SK-N-MC (cell line): ENCODE measurements at regions not wholly inside any gene's neighbourhood (a gene's known extent, or its start where the extent isn't known, plus 50 kb on each side); places are given as distances from the start of the nearest gene placed in this dataset.
A peak's percentile ranks its signal among the peaks of the same experiment; 100 is the strongest.
"Not testable (repeated sequence)": the region's sequence is repeated elsewhere in the genome, so short reads cannot be mapped to it uniquely, and the experiment has no call there.

Source experiments
- DNase-seq: peaks from one replicate; pipeline ENCODE4 v3.0.0-alpha.2; 2011; ENCODE audit warnings: low read depth, low spot score
- H3K27ac ChIP-seq: fragments of 200-600 bp; sonication (generic); 2 replicates; pipeline ENCODE4 v1.5.1; 2016; ENCODE audit warnings: mixed run types
- H3K36me3 ChIP-seq: fragments of 200-600 bp; sonication (generic); 2 replicates; pipeline ENCODE4 v1.6.1; 2017; ENCODE audit warnings: antibody characterized with exemption, low read length, mixed read lengths; ENCODE audit not compliant: insufficient read depth
- H3K4me3 ChIP-seq: fragments of 200-600 bp; sonication (generic); 2 replicates; pipeline ENCODE4 v1.5.1; 2016
- H3K9ac ChIP-seq: fragments of 200-600 bp; sonication (generic); 2 replicates; pipeline ENCODE4 v1.8.0; 2017; ENCODE audit warnings: mixed run types, mixed read lengths; ENCODE audit not compliant: insufficient read length
- H3K9me3 ChIP-seq: fragments of 200-600 bp; sonication (generic); 2 replicates; pipeline ENCODE4 v1.6.1; 2017; ENCODE audit warnings: low read depth, mild to moderate bottlenecking, antibody characterized with exemption, low read length, moderate library complexity, mixed read lengths
- EZH2 ChIP-seq: fragments of 200-600 bp; sonication (generic); IDR thresholded peaks from one replicate; pipeline ENCODE4 v1.6.1; 2017; ENCODE audit warnings: antibody characterized with exemption
- FOXP2 ChIP-seq: optimal IDR thresholded peaks from 2 replicates; pipeline ENCODE3; 2011; ENCODE audit warnings: mild to moderate bottlenecking, moderate library complexity; ENCODE audit not compliant: insufficient read depth; ENCODE audit errors: extremely low read length, control extremely low read depth
- POLR2AphosphoS5 ChIP-seq: IDR thresholded peaks from 2 replicates; pipeline ENCODE4 v1.6.1; 2012; ENCODE audit warnings: mild to moderate bottlenecking, low read depth, low read length, borderline replicate concordance

GRCh38 chr5:93219641-93220145 is 361.3 kb downstream of the NR2F1-AS1 start:
- Histone ChIP-seq H3K4me3 (no peak overlapping the region), H3K27ac (peak overlapping the region; percentile 61), H3K9me3 (no peaks in the 10 kb centered on the region), H3K9ac (no peak overlapping the region), H3K36me3 (no peaks in the 10 kb centered on the region)
- TF ChIP-seq POLR2AphosphoS5 (no peak), FOXP2 (no peak), EZH2 (no peak)
- no peak for DNase-seq

GRCh38 chr5:93213111-93213794 is 367.8 kb downstream of the NR2F1-AS1 start:
- not testable (repeated sequence) for H3K27ac ChIP-seq, H3K36me3 ChIP-seq, H3K4me3 ChIP-seq, DNase-seq, H3K9me3 ChIP-seq, H3K9ac ChIP-seq

DNA sequence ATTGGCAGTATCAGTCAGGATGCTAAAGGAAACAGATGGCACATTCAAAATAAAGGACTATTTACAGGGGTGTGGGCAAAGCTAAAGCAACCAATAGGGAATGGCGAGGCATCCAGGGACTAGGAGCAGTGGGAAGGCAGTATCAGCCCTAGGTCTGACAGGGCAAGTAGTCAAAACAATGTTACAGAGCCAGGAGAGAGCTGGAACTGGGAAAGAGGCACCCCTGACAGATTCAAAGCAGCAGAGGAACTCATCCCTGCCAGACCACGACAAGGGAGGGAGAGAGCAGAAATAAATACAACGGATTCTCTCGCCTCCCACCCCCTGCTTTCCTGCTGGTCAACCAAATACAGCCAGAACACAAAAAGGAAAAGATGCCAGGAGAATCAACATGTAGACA is 371.5 kb downstream of the NR2F1-AS1 start:
- H3K9me3 ChIP-seq: no peaks in the 10 kb centered on the region
- no peak overlapping the region for H3K27ac ChIP-seq
- DNase-seq: no peak
- H3K4me3 ChIP-seq: no peak overlapping the region
- no peak overlapping the region for H3K9ac ChIP-seq
- no peaks in the 10 kb centered on the region for H3K36me3 ChIP-seq
- TF ChIP-seq FOXP2: no peak
- no peak for TF ChIP-seq EZH2
- TF ChIP-seq POLR2AphosphoS5: no peak

DNA sequence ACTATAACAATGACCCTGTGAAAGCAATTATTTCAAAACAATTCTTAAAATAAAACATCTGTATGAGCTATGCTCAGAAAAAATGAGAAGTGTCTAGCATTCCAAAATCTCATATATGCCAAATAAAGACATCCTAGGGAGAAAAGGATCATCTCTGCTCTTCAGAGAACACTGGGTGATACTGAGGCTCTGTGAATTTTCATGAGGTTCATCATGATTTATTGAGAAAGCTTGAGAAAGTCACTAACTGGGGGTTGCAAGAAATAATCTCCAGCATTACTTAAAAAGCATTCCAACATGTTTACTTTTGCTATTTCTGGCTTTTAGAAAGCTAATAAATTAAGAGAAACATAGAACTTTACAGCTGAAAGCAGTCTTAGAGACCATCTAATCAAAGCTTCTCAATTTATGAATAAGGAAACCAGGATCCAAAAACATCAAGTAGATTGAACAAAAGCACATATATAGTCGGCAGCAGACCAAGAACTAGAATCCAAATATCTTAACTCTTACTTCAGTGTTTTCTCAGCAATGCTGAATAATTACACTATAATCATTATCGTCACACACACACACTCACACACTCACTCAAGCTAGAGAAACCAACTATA is 372.8 kb downstream of the NR2F1-AS1 start:
- Histone ChIP-seq H3K9me3 (no peaks in the 10 kb centered on the region), H3K36me3 (no peaks in the 10 kb centered on the region), H3K27ac (no peak overlapping the region), H3K4me3 (no peak overlapping the region), H3K9ac (no peak overlapping the region)
- DNase-seq: no peak
- TF ChIP-seq EZH2 (no peak), POLR2AphosphoS5 (no peak), FOXP2 (no peak)

- Histone ChIP-seq H3K36me3 (no peaks in the 10 kb centered on the region), H3K4me3 (no peak overlapping the region), H3K27ac (no peak overlapping the region), H3K9me3 (no peaks in the 10 kb centered on the region), H3K9ac (no peak overlapping the region)
- DNase-seq: no peak
- TF ChIP-seq FOXP2 (no peak), EZH2 (no peak), POLR2AphosphoS5 (no peak)
Measured at GRCh38 chr5:93206203-93206602, 374.8 kb downstream of the NR2F1-AS1 start.

GRCh38 chr5:93201061-93201460 is 380.0 kb downstream of the NR2F1-AS1 start:
- Histone ChIP-seq H3K4me3 (no peak overlapping the region), H3K36me3 (no peaks in the 10 kb centered on the region), H3K9ac (no peak overlapping the region), H3K9me3 (no peaks in the 10 kb centered on the region), H3K27ac (no peak overlapping the region)
- no peak for DNase-seq
- TF ChIP-seq FOXP2 (no peak), POLR2AphosphoS5 (no peak), EZH2 (no peak)

- no peak for TF ChIP-seq POLR2AphosphoS5
- no peaks in the 10 kb centered on the region for H3K36me3 ChIP-seq
- H3K9me3 ChIP-seq: no peaks in the 10 kb centered on the region
- H3K27ac ChIP-seq: no peak overlapping the region
- no peak overlapping the region for H3K4me3 ChIP-seq
- no peak for DNase-seq
- no peak overlapping the region for H3K9ac ChIP-seq
Measured at GRCh38 chr5:93196986-93197385, 384.0 kb downstream of the NR2F1-AS1 start.

- Histone ChIP-seq H3K4me3 (no peak overlapping the region), H3K9ac (no peak overlapping the region), H3K36me3 (no peaks in the 10 kb centered on the region), H3K9me3 (no peaks in the 10 kb centered on the region), H3K27ac (no peak overlapping the region)
- DNase-seq: no peak
- no peak for TF ChIP-seq EZH2
- TF ChIP-seq POLR2AphosphoS5: no peak
- no peak for TF ChIP-seq FOXP2
Measured at GRCh38 chr5:93193431-93194347, 387.3 kb downstream of the NR2F1-AS1 start.

DNA sequence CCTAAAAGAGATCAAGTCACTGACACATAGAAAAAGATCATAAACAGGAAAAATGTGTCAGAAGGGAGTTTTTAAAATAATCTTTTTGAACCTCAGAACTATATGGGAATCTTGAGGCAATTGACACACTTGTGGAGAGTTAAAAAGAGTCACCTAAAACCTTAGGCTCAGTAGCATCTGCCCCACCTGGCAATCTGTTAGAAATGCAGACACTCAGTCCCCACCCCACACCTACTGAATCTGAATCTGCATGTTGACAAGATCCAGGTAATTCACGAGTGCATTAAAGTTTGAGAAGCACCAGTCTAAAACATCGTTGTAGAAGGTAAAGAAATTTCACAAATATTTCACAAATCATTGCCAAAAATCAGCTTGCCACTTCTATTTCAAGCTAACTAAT is 388.3 kb downstream of the NR2F1-AS1 start:
- TF ChIP-seq FOXP2: no peak
- TF ChIP-seq POLR2AphosphoS5: no peak
- no peak for TF ChIP-seq EZH2
- Histone ChIP-seq H3K27ac (no peak overlapping the region), H3K9ac (no peak overlapping the region), H3K9me3 (no peaks in the 10 kb centered on the region), H3K36me3 (no peaks in the 10 kb centered on the region), H3K4me3 (no peak overlapping the region)
- DNase-seq: no peak
